ENCODE measurements at regions not wholly inside any gene's neighbourhood (a gene's known extent, or its start where the extent isn't known, plus 50 kb on each side); places are given as distances from the start of the nearest gene placed in this dataset.

- no peak for DNase-seq
Measured at GRCh38 chr14:95034788-95035187, 122.5 kb downstream of the DICER1 start.

GRCh38 chr14:95033682-95034632 lies 123.4 kb downstream of the DICER1 start:
- no peak for DNase-seq

- DNase-seq: no peak
Measured at GRCh38 chr14:95033031-95033430, 124.3 kb downstream of the DICER1 start.

GRCh38 chr14:95026851-95027463 lies 130.4 kb downstream of the DICER1 start:
- no peak for DNase-seq

- DNase-seq: no peak
Measured at GRCh38 chr14:95025941-95026340, 131.4 kb downstream of the DICER1 start.

GRCh38 chr14:95025218-95025617 lies 132.1 kb downstream of the DICER1 start:
- no peak for DNase-seq

GRCh38 chr14:95024380-95024779 lies 132.9 kb downstream of the DICER1 start:
- DNase-seq: no peak

GRCh38 chr14:95023886-95024285 lies 133.4 kb downstream of the DICER1 start:
- peak; percentile 15 for DNase-seq

GRCh38 chr14:95023115-95023514 lies 134.2 kb downstream of the DICER1 start:
- DNase-seq: no peak

GRCh38 chr14:95021588-95021987 lies 135.7 kb downstream of the DICER1 start:
- DNase-seq: no peak

GRCh38 chr14:95018821-95019220 lies 138.5 kb downstream of the DICER1 start:
- DNase-seq: no peak

GRCh38 chr14:95015046-95015445 lies 142.3 kb downstream of the DICER1 start:
- no peak for DNase-seq

GRCh38 chr14:95014036-95014435 lies 143.3 kb downstream of the DICER1 start:
- no peak for DNase-seq

GRCh38 chr14:95011445-95012006 lies 145.8 kb downstream of the DICER1 start:
- no peak for DNase-seq

GRCh38 chr14:95008445-95009217 lies 148.7 kb downstream of the DICER1 start:
- no peak for DNase-seq

- no peak for DNase-seq
Measured at GRCh38 chr14:95007921-95008320, 149.4 kb downstream of the DICER1 start.

- DNase-seq: no peak
Measured at GRCh38 chr14:95006479-95006878, 150.8 kb downstream of the DICER1 start.

GRCh38 chr14:95006051-95006450 lies 151.3 kb downstream of the DICER1 start:
- DNase-seq: no peak

- no peak for DNase-seq
Measured at GRCh38 chr14:95003099-95003960, 154.0 kb downstream of the DICER1 start.

GRCh38 chr14:94998685-94999084 lies 158.6 kb downstream of the DICER1 start:
- DNase-seq: no peak

GRCh38 chr14:94998110-94998509 lies 159.2 kb downstream of the DICER1 start:
- no peak for DNase-seq

- no peak for DNase-seq
Measured at GRCh38 chr14:94995551-94995950, 161.8 kb downstream of the DICER1 start.

Data from OCI-M1 (cell line).